ENCODE measurements at regions not wholly inside any gene's neighbourhood (a gene's known extent, or its start where the extent isn't known, plus 50 kb on each side); places are given as distances from the start of the nearest gene placed in this dataset.

- H3K4me3 ChIP-seq (ENCODE audit: low read depth, low read length) = no peak overlapping the region
- no peak overlapping the region for H3K27ac Mint-ChIP-seq
- H3K4me3 Mint-ChIP-seq = no peak overlapping the region
- peaks cover 0 to 2% (median 0%) of the 10 kb centered on the region in 7 donors for H3K9me3 Mint-ChIP-seq
- no peak for ATAC-seq (ENCODE audit: low read depth in 2 of 2)
- DNase-seq = no peak
- no peaks in the 10 kb centered on the region for H3K4me1 ChIP-seq (ENCODE audit: control insufficient read depth, insufficient read depth, low read length, poor library complexity, severe bottlenecking)
- H3K36me3 ChIP-seq (ENCODE audit: control insufficient read depth, insufficient read depth, low read length) = no peaks in the 10 kb centered on the region
- no peaks in the 10 kb centered on the region for H3K9me3 ChIP-seq (ENCODE audit: control insufficient read depth in 2 of 2, low read length in 2 of 2)
- no peaks in the 10 kb centered on the region for H3K4me1 Mint-ChIP-seq
- no peaks in the 10 kb centered on the region for H3K27me3 ChIP-seq (ENCODE audit: control insufficient read depth, insufficient read depth, low read length)
- H3K27ac ChIP-seq (ENCODE audit: insufficient read depth, low read length, poor library complexity, severe bottlenecking) = no peak overlapping the region
- H3K36me3 Mint-ChIP-seq = no peaks in the 10 kb centered on the region
- peaks cover 23% of the 10 kb centered on the region for H3K27me3 Mint-ChIP-seq
These were observed 291.7 kb upstream of the HABP2 start for GRCh38 chr10:113261161-113261560.

GRCh38 chr10:113261611-113262091 lies 291.2 kb upstream of the HABP2 start:
- no peaks in the 10 kb centered on the region for H3K36me3 ChIP-seq (ENCODE audit: control insufficient read depth, insufficient read depth, low read length)
- H3K4me1 ChIP-seq (ENCODE audit: control insufficient read depth, insufficient read depth, low read length, poor library complexity, severe bottlenecking) = no peaks in the 10 kb centered on the region
- H3K27ac ChIP-seq (ENCODE audit: insufficient read depth, low read length, poor library complexity, severe bottlenecking) = no peak overlapping the region
- no peak overlapping the region for H3K4me3 Mint-ChIP-seq
- H3K27ac Mint-ChIP-seq = no peak overlapping the region
- no peak for ATAC-seq (ENCODE audit: low read depth in 2 of 2)
- H3K27me3 ChIP-seq (ENCODE audit: control insufficient read depth, insufficient read depth, low read length) = no peaks in the 10 kb centered on the region
- no peaks in the 10 kb centered on the region for H3K36me3 Mint-ChIP-seq
- H3K9me3 Mint-ChIP-seq = peaks cover 0 to 2% (median 0%) of the 10 kb centered on the region in 7 donors
- H3K4me1 Mint-ChIP-seq = no peaks in the 10 kb centered on the region
- DNase-seq = no peak
- no peak overlapping the region for H3K4me3 ChIP-seq (ENCODE audit: low read depth, low read length)
- H3K9me3 ChIP-seq (ENCODE audit: control insufficient read depth in 2 of 2, low read length in 2 of 2) = no peaks in the 10 kb centered on the region
- H3K27me3 Mint-ChIP-seq = peaks cover 21% of the 10 kb centered on the region

- Mint-ChIP-seq H3K4me3 (no peak overlapping the region), H3K36me3 (no peaks in the 10 kb centered on the region), H3K9me3 (no peaks in the 10 kb centered on the region), H3K4me1 (no peaks in the 10 kb centered on the region), H3K27ac (no peak overlapping the region), H3K27me3 (peaks cover 18% of the 10 kb centered on the region)
- Histone ChIP-seq H3K27me3 (ENCODE audit: control insufficient read depth, insufficient read depth, low read length) (no peaks in the 10 kb centered on the region), H3K4me3 (ENCODE audit: low read depth, low read length) (no peak overlapping the region), H3K36me3 (ENCODE audit: control insufficient read depth, insufficient read depth, low read length) (no peaks in the 10 kb centered on the region), H3K4me1 (ENCODE audit: control insufficient read depth, insufficient read depth, low read length, poor library complexity, severe bottlenecking) (no peaks in the 10 kb centered on the region), H3K9me3 (ENCODE audit: control insufficient read depth in 2 of 2, low read length in 2 of 2) (no peaks in the 10 kb centered on the region), H3K27ac (ENCODE audit: insufficient read depth, low read length, poor library complexity, severe bottlenecking) (no peak overlapping the region)
- no peak for DNase-seq
- ATAC-seq (ENCODE audit: low read depth in 2 of 2) = no peak
These were observed 289.8 kb upstream of the HABP2 start for GRCh38 chr10:113263056-113263455.

- Histone ChIP-seq H3K9me3 (ENCODE audit: control insufficient read depth in 2 of 2, low read length in 2 of 2) (no peaks in the 10 kb centered on the region), H3K4me1 (ENCODE audit: control insufficient read depth, insufficient read depth, low read length, poor library complexity, severe bottlenecking) (no peaks in the 10 kb centered on the region), H3K36me3 (ENCODE audit: control insufficient read depth, insufficient read depth, low read length) (no peaks in the 10 kb centered on the region), H3K27me3 (ENCODE audit: control insufficient read depth, insufficient read depth, low read length) (no peaks in the 10 kb centered on the region), H3K4me3 (ENCODE audit: low read depth, low read length) (no peak overlapping the region), H3K27ac (ENCODE audit: insufficient read depth, low read length, poor library complexity, severe bottlenecking) (no peak overlapping the region)
- Mint-ChIP-seq H3K27me3 (peaks cover 18% of the 10 kb centered on the region), H3K9me3 (no peaks in the 10 kb centered on the region), H3K27ac (no peak overlapping the region), H3K36me3 (no peaks in the 10 kb centered on the region), H3K4me3 (no peak overlapping the region), H3K4me1 (no peaks in the 10 kb centered on the region)
- ATAC-seq (ENCODE audit: low read depth in 2 of 2) = no peak
- no peak for DNase-seq
These were observed 288.3 kb upstream of the HABP2 start for GRCh38 chr10:113264333-113265131.

- Mint-ChIP-seq H3K27ac (no peak overlapping the region), H3K4me1 (no peaks in the 10 kb centered on the region), H3K9me3 (no peaks in the 10 kb centered on the region), H3K27me3 (peaks cover 15% of the 10 kb centered on the region), H3K4me3 (no peak overlapping the region), H3K36me3 (no peaks in the 10 kb centered on the region)
- DNase-seq (no peak), ATAC-seq (ENCODE audit: low read depth in 2 of 2) (no peak)
- no peaks in the 10 kb centered on the region for H3K9me3 ChIP-seq (ENCODE audit: control insufficient read depth in 2 of 2, low read length in 2 of 2)
- no peaks in the 10 kb centered on the region for H3K36me3 ChIP-seq (ENCODE audit: control insufficient read depth, insufficient read depth, low read length)
- no peak overlapping the region for H3K27ac ChIP-seq (ENCODE audit: insufficient read depth, low read length, poor library complexity, severe bottlenecking)
- H3K27me3 ChIP-seq (ENCODE audit: control insufficient read depth, insufficient read depth, low read length) = no peaks in the 10 kb centered on the region
- no peak overlapping the region for H3K4me3 ChIP-seq (ENCODE audit: low read depth, low read length)
- no peaks in the 10 kb centered on the region for H3K4me1 ChIP-seq (ENCODE audit: control insufficient read depth, insufficient read depth, low read length, poor library complexity, severe bottlenecking)
These were observed 286.7 kb upstream of the HABP2 start for GRCh38 chr10:113266147-113266546.

GRCh38 chr10:113267619-113268562 lies 285.0 kb upstream of the HABP2 start:
- Mint-ChIP-seq H3K4me3 (no peak overlapping the region), H3K27ac (no peak overlapping the region), H3K4me1 (no peaks in the 10 kb centered on the region), H3K36me3 (no peaks in the 10 kb centered on the region), H3K9me3 (peaks cover 0 to 3% (median 0%) of the 10 kb centered on the region in 7 donors), H3K27me3 (peaks cover 4% of the 10 kb centered on the region)
- DNase-seq (no peak), ATAC-seq (ENCODE audit: low read depth in 2 of 2) (no peak)
- no peaks in the 10 kb centered on the region for H3K4me1 ChIP-seq (ENCODE audit: control insufficient read depth, insufficient read depth, low read length, poor library complexity, severe bottlenecking)
- H3K4me3 ChIP-seq (ENCODE audit: low read depth, low read length) = no peak overlapping the region
- H3K9me3 ChIP-seq (ENCODE audit: control insufficient read depth in 2 of 2, low read length in 2 of 2) = no peaks in the 10 kb centered on the region
- no peaks in the 10 kb centered on the region for H3K36me3 ChIP-seq (ENCODE audit: control insufficient read depth, insufficient read depth, low read length)
- H3K27me3 ChIP-seq (ENCODE audit: control insufficient read depth, insufficient read depth, low read length) = no peaks in the 10 kb centered on the region
- no peak overlapping the region for H3K27ac ChIP-seq (ENCODE audit: insufficient read depth, low read length, poor library complexity, severe bottlenecking)

GRCh38 chr10:113269333-113269732 lies 283.5 kb upstream of the HABP2 start:
- ATAC-seq (ENCODE audit: low read depth in 2 of 2) (no peak), DNase-seq (no peak)
- Histone ChIP-seq H3K27ac (ENCODE audit: insufficient read depth, low read length, poor library complexity, severe bottlenecking) (no peak overlapping the region), H3K36me3 (ENCODE audit: control insufficient read depth, insufficient read depth, low read length) (no peaks in the 10 kb centered on the region), H3K4me1 (ENCODE audit: control insufficient read depth, insufficient read depth, low read length, poor library complexity, severe bottlenecking) (no peaks in the 10 kb centered on the region), H3K4me3 (ENCODE audit: low read depth, low read length) (no peak overlapping the region), H3K9me3 (ENCODE audit: control insufficient read depth in 2 of 2, low read length in 2 of 2) (no peaks in the 10 kb centered on the region), H3K27me3 (ENCODE audit: control insufficient read depth, insufficient read depth, low read length) (no peaks in the 10 kb centered on the region)
- no peaks in the 10 kb centered on the region for H3K27me3 Mint-ChIP-seq
- no peaks in the 10 kb centered on the region for H3K4me1 Mint-ChIP-seq
- H3K9me3 Mint-ChIP-seq = peaks cover 0 to 4% (median under 1%) of the 10 kb centered on the region in 7 donors
- H3K36me3 Mint-ChIP-seq = no peaks in the 10 kb centered on the region
- H3K27ac Mint-ChIP-seq = no peak overlapping the region
- no peak overlapping the region for H3K4me3 Mint-ChIP-seq
